IPS-NIHi11 (cell line): ENCODE measurements at regions not wholly inside any gene's neighbourhood (a gene's known extent, or its start where the extent isn't known, plus 50 kb on each side); places are given as distances from the start of the nearest gene placed in this dataset.
A peak's percentile ranks its signal among the peaks of the same experiment; 100 is the strongest.
"Not testable (repeated sequence)": the region's sequence is repeated elsewhere in the genome, so short reads cannot be mapped to it uniquely, and the experiment has no call there.

Experiments used
- DNase-seq: peaks from one replicate; pipeline ENCODE4 v3.0.0; 2012; ENCODE audit warnings: mixed read lengths, low spot score

DNA sequence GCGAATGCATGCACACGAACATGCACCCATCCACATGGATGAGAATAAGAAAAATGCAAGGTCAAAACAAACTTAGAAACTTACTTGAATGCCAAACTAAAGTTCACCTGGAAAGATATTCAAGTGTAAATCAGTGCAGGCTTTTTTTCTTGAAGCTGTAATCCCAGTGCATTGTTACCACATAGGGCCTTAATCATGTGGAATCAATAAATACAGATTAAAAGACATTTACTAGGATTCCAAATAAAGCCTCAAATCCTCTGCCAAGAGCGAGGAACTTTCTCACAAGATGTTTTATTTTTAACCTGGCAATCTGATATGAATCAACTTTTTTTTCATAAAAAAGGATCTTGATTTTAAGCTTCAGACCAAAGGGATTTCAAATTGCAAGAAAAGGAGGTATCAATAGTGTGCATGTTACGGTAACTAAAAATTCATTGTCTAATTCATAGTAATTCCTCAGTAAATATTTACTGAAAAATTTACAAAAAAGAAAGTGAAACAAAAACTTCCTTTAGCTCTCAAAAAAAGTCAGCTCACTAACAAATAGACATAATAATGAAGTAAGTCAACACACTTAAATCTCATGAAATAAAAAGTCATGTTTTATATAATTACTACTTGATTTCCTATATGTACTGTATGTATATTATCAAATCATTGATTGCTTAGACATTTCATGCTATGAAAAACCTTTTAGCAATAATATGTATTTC, 978.6 kb downstream of the PLOD2 start:
- no peak for DNase-seq

DNA sequence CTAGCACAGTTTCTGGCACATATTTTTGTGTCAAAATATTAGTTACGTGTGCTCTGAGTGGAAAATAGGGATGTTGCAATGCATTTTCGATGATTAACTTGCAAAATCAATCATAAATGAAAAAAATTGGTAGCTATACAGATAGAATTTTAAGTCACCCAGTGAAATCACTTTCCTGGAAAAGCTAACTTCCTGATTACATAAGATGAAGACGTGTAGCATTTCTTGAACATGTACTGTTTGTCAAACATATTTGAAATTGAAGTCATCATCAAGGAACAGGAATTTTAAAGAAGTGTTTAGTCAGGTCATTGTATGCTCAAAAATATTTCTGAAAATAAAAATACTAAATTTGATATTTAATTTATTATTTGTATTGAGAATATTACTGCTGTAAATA, 977.7 kb downstream of the PLOD2 start:
- no peak for DNase-seq

DNA sequence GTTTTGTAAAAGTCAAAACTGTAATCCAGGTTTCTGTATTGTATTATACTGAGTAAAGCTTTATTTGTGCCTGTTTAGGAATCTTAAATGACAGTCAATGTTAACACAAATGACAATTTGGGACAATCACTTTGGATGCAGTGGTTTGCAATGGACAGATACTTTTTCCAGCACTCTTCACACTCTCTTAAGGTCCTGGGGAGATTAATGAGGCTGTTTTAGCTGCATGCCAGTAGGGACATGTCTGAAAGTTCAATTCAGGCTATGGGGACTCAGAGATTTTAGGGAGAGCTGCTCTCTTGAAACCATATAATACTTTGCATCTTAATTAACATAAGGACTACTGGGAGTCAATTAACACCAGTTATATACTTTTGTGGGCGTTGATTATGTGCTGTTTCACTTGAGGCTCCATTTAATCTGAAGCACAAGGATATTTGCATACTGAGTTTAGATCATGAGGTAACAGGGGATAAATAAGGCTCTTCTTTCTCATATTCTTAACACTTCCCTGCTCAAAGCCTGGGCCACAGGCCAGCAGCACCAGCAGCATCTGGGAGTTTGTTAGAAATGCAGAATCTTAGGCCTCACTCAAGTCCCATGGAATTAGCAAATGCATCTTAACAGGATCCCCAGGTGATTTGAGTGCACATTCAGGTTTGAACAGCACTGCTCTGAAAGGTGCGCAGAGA, 972.8 kb downstream of the PLOD2 start:
- DNase-seq = no peak

DNA sequence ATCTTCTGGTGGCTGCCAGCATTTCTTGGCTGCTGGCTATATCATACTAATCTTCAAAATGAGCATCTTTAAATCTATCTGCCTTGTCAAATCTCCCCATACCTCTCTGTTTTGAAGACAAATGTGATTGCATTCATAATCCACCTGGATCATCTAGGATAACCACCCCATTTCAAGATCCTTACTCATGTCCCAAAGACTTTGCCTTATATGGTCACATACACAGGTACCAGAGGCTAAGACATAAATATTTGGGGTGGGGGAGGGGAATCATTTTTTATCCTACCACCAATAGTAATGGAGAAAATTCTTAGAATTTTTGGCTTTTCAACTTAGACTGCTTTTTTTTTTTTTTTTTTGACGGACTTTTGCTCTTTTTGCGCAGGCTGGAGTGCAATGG, 970.8 kb downstream of the PLOD2 start:
- DNase-seq = no peak

DNA sequence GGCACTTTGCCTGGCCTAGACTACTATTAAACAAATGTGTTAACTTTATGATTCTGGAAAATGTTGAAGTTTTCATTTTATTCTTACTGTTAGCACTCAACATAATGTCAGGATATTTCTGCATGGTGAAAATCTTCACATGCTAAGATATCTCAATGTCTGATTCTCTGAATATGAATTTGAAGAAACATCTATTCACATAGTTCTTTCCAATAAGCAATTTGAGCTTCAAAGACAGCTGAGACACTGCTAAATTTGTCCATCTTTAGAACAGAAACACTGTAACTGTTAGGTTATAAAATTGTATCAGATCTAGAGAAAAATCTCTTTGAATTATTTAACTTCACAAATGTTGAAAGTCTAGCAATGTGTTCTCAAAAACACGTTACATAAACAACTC, 970.2 kb downstream of the PLOD2 start:
- DNase-seq = no peak

DNA sequence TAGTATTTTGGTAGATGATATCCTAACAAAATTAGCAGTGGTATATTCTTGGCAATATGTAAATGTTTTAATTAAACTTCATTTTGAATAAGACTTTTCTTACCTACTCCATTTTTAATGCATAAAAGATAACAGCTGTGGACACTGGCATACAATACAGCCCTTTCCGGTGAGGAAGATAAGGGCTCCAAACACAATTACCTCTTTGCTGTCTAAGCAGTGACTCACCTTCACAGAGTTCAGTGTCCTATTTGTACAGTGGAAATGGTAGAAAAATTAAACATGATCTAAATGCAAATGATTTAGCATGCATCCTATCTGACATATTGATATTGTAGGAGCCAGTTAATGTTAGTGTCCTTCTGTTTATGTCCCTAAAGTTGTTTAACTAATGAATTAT, 969.4 kb downstream of the PLOD2 start:
- DNase-seq = no peak

DNA sequence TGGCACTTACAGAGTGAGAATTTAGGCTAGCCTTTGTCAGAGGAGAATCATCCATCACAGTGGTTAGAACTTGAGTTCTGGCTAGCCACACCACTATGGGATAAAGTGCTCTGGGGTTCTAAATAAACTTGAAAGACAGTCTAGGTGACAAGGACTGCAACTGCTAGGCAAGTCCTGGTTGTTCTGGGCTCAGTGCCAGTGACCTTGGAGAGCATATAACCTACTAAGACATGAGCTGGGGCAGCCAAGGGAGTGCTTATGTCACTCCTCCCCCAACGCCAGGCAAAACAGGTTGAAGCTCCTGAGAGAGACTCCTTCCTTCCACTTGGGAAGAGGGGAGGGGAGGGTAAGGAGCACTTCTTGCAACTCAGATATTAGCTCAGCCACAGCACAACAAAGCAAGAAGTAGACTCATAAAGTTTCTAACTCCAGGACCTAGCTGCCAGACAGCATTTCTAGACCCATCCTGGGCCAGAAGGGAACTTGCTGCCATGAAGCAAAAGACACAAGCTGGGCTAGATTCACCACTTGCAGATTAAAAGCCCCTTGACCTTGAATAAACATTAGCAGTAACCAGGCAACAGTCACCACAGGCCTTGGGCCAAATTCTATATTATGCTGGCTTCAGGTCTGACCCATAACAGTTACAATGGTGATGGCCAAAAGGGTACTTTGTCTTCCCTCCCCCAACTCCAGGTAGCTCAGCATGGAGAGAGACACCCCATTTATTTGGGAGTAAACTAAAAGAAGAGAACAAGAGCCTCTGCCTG, 963.7 kb downstream of the PLOD2 start:
- no peak for DNase-seq

DNA sequence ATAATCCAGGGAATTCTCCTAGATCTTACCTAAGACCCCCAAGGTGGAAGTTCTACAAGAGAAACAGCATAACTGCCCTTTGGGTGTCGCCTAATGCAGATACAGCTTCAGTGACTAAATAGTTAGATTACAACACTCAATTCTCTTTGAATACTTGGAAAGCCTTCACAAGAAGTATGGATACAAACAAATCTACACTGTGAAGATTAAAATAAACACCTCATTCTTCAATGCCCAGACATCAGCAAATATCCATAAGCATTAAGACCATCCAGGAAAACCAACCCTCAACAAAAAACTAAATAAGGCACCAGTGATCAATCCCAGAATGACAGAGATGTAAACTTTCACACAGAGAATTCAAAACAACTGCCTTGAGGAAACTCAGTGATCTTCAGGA, 963.2 kb downstream of the PLOD2 start:
- no peak for DNase-seq

DNA sequence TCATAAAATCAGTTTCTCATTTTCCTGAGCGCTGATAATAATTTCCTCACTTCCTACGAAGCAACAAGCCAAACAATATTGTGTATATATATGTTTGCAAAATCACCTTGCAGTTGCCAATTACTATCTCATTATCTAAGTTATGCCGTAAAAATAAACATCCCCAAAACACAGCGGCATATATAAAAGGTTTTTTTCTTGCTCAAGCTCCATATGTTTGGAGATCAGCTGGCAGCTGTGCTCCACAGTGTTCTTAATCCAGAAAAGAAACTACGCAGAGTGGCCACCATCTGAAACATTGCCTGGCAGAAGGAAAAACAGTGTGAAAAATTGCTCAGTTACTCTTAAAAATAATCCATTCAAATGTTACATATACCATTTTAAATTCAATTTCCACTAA, 951.4 kb downstream of the PLOD2 start:
- no peak for DNase-seq

DNA sequence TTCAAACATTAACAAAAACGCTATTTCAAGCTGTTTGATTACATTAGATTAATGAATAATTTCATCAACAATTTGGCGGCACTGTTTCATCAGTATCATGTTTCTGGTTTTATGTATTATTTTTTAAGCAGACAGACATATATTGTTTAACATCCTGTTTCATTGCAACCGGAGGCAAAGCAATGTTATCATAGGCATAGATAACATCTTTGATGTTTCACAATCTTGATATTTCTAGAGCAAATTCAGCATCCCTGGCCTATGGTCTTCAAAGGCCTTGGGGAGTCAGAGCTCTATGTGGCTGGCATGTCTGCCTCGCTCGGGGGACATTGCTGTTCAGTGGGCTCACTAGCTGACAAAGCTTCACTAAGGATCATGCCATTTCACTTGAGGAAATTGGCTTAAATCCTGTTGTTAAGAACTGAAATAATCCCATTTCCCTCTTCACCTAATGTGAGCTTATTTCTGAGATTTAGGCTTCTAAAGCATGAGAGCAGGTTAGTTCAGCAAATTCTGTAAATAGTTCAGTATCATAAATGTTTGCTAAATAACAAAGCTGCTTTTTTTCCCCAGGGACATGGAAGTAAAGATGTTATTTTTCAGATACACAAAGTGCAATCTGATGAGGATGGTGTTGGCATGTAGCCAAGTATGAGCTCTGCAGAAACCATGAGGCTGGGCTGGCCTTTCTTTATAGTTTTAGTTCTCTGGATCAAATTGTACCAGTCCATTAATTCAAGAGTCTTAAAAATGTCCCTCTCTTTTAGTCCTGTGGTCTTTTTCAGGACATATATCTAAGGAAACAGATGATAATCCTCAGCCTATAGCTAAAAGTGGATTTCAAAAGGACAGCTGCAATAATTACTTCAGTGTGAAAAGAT, 941.4 kb downstream of the PLOD2 start:
- no peak for DNase-seq

DNA sequence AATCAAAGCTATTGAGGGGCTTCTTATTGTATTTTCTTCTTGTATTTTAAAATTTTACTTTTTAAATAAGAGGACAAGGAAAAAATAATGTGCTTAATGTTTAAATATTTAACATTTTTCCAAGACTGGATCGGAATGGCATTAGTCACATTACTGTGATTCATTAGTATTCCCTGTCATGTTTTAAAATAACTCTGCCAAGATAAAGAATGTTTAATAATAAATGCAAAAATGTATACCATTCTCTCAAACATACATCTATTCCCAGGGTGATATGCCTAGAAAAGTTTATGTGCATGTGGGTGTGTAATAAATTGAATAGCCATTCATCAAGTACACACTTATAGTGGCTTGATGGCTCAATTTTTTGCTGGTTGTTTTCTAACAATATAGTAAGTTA, 936.1 kb downstream of the PLOD2 start:
- DNase-seq = no peak

DNA sequence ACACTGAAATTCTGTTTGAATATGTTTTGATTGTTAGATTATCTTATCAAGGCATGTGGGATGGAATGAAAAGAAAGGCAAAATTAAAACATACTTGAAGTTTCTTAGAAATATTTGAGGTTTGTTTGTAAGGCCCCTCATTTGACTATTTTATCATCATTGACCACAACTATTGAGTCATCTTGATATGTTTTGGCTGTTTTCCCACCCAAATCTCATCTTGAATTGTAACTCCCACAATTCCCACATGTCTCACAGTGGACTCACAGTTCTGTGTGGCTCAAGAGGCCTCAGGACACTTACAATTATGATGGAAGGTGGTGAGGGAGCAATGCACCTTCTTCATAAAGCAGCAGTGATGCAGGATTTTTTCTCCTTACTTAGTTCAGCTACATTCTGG, 917.1 kb downstream of the PLOD2 start:
- no peak for DNase-seq

DNA sequence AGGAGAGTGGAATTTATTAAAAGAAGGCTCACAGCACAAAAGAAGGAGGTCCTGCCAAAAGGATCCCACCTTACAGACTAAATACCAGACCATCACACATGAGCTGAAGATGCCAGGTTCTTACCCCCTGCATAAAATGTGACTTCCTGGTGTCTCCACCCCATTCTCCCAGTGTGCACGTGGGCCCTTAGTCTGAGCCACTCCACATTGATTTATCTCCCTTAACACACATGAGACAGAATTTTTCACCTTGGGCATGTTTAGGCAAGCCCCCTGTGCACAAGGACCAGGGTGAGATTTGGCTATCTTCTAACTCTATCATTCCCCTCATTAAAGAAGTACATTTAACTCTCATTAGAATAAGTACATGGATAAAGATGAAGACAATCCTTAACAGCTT, 916.7 kb downstream of the PLOD2 start:
- DNase-seq = no peak

DNA sequence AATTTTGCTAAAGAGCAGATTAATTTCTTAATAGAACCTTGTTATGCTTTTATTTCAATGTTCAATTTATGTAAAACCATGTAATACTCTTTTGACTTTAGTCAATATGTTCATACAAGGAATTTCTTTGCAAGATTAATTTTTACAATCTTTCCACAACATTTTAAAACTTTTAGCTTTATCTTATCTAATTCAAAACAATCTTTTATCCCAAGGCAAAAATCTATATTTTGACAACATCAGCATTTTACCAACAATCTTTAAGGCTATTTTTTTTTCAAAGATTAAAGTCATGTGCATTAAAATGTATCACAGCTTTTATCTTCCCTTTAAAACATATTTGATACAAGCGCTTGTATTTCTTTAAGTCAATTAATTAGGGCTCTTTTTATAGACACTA, 914.7 kb downstream of the PLOD2 start:
- DNase-seq = no peak

DNA sequence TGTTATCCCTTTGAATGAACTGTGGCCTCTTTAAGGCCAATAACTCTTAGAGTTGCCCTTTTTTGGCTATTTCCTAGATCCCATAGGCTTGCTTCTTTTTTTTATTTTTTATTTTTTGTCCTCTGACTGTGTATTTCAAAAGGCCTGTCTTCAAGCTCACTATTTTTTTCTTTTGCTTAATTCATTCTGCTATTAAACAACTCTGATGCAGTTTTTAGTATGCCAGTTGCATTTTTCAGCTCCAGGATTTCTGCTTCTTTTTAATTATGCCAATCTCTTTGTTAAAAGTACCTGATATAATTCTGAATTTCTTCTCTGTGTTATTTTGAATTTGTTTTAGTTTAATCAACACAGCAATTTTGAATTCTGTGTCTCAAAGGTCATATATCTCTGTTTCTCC, 912.1 kb downstream of the PLOD2 start:
- no peak for DNase-seq

DNA sequence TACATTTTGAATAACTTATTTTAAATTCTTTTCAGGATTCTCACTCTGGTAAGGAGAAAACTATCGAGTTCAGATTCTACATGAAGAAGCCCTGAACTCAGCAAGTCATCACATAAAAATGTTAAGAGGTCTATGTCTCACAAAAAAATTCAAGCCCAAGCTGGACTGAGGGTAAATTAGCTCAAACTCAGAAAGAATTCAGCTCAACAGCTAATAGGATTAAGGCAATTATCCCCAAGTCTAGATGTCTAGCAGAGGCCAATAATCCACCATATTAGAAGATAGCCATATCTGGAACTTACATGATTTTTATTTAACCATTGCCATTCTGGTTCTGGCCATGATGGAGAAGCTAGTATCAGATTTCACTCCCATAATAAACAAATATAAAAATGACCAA, 909.7 kb downstream of the PLOD2 start:
- DNase-seq = no peak

DNA sequence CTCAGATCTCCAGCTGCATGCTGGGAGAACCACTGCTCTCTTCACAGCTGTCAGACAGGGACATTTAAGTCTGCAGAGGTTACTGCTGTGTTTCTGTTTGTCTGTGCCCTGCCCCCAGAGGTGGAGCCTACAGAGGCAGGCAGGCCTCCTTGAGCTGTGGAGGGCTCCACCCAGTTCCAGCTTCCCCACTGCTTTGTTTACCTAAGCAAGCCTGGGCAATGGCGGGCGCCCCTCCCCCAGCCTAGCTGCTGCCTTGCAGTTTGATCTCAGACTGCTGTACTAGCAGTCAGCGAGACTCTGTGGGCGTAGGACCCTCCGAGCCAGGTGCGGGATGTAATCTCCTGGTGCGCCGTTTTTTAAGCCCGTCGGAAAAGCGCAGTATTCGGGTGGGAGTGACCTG, 903.0 kb downstream of the PLOD2 start:
- DNase-seq = not testable (repeated sequence)

DNA sequence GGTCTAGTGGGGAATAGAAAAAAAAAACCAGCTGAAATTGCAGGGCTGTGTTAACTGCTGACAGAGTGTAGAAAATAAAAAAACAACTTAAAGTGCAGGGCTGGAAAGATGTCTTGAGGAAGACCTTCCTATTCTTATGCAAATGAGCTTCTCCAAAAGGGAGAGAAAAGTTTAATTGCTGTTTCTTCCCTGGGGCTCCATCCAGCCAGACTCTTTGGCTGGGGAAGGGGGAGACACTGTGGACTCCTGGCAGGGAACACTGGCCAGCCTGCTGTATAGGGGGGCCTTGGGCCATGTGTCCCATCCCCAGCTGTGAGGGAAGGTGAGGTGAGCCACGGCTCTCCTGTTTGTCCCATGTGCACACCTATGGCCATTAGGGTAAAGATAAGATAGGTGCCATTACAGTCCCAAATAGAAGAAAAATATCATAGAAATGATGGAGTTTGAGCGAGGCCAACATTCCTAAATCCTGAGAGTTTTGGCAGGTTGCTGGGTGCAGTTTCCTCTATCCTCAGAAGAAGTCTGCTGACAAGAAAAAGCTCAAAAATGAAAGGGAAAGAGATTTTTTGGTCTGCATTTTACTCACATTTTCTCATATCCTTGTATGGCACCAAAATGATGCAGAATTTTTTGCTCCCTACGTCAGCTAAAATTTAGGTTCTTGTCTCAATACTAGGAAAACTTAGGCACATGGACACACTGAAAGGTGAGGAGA, 901.7 kb downstream of the PLOD2 start:
- DNase-seq = peak; percentile 24

DNA sequence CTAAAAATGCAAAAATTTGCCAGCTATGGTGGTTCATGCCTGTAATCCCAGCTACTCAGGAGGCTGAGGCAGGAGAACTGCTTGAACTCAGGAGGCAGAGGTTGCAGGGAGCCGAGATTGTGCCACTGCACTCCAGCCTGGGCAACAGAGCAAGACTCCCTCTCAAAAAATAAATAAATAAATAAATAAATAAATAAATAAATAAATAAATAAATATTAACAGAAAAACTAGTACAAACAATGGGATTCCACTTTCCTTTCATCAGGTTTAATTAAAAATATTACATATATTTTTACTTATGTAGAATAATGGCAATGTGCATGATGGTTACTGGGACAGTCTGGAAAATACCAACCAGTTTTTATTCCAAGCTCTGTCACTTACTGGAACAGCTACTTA, 897.5 kb downstream of the PLOD2 start:
- DNase-seq = not testable (repeated sequence)

DNA sequence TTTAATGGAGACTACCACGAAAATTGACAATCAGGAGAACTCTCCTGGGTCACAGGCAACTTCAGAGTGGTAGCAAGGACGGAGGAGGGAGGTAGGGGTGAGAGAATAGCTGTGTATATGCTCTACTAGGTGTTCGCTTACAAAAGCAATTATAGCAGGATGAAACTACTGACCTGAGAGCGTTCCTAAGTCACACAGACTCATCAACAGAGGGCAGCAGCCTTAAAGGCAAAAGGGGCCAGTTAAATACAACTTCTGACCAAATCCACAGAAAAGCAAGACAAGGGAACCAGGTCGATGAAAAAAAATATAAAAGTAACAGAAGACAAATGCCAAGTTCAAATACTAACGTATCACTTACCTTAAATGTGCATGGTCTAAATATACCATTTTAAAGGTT, 894.6 kb downstream of the PLOD2 start:
- DNase-seq = peak; percentile 8

DNA sequence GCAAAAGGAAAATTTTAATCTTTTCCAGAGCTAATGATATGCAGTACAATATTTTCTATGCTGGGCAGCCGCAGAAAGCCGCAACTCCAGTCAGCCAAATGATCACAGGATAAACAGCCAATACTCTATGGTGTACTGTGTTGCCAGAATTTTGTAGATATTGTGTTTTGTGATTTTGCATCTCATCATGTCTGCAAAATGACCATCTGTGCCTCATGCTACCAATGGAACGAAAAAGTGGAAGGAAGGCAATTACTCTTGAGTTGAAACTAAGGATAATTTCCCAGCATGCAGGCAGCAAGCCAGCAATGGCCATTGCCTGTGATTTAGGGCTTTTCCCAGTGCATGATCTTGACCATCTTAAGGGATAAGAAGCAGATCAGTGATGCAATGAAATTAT, 891.9 kb downstream of the PLOD2 start:
- no peak for DNase-seq

DNA sequence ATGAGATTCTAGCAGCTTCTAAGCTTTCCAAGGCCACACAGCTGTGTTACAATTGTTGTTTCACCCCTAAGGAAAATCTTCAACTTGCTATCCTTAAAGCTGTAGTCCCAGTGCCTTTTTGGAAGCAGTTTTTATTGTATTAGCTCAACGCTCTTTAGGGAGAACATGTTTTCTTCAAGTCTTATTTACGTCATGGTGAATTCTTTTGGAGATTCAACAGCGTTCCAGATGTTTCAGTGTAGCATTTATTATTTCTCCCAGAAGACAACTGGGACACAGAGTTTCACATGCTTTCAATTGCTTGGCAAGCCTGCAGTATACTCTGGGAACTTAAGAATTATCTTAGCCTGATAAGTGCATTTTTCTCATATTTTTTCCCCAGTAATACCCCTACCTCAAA, 888.3 kb downstream of the PLOD2 start:
- no peak for DNase-seq
